ENCODE measurements at regions not wholly inside any gene's neighbourhood (a gene's known extent, or its start where the extent isn't known, plus 50 kb on each side); places are given as distances from the start of the nearest gene placed in this dataset.

GRCh38 chr14:38404100-38404541 lies 148.2 kb upstream of the CLEC14A start:
- TF ChIP-seq CSDC2 (CRISPR knock-in tag; IDR thresholded peaks at IDR 0.05): no peak
- no peak for TF ChIP-seq ZFP30 (CRISPR knock-in tag; IDR thresholded peaks at IDR 0.05)
- TF ChIP-seq BACH2 (CRISPR knock-in tag; IDR thresholded peaks at IDR 0.05; ENCODE audit: borderline replicate concordance): no peak
- no peak for TF ChIP-seq ARNTL (CRISPR knock-in tag; IDR thresholded peaks at IDR 0.05; ENCODE audit: borderline replicate concordance, low read depth)
- TF ChIP-seq RARB (CRISPR knock-in tag; IDR thresholded peaks at IDR 0.05): no peak
- TF ChIP-seq, protein P1, sequence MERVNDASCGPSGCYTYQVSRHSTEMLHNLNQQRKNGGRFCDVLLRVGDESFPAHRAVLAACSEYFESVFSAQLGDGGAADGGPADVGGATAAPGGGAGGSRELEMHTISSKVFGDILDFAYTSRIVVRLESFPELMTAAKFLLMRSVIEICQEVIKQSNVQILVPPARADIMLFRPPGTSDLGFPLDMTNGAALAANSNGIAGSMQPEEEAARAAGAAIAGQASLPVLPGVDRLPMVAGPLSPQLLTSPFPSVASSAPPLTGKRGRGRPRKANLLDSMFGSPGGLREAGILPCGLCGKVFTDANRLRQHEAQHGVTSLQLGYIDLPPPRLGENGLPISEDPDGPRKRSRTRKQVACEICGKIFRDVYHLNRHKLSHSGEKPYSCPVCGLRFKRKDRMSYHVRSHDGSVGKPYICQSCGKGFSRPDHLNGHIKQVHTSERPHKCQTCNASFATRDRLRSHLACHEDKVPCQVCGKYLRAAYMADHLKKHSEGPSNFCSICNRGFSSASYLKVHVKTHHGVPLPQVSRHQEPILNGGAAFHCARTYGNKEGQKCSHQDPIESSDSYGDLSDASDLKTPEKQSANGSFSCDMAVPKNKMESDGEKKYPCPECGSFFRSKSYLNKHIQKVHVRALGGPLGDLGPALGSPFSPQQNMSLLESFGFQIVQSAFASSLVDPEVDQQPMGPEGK (CRISPR knock-in tag; IDR thresholded peaks at IDR 0.05; ENCODE audit: borderline replicate concordance): no peak
- TF ChIP-seq TSHZ2 (CRISPR knock-in tag; IDR thresholded peaks at IDR 0.05): no peak
- TF ChIP-seq SNAI2 (CRISPR knock-in tag; IDR thresholded peaks at IDR 0.05): no peak
- no peak for TF ChIP-seq ZNF8 (CRISPR knock-in tag; IDR thresholded peaks at IDR 0.05)
- no peak for TF ChIP-seq ZFP3 (CRISPR knock-in tag; IDR thresholded peaks at IDR 0.05)
- TF ChIP-seq PPARA (CRISPR knock-in tag; IDR thresholded peaks at IDR 0.05; ENCODE audit: borderline replicate concordance): no peak
- TF ChIP-seq, protein P2, sequence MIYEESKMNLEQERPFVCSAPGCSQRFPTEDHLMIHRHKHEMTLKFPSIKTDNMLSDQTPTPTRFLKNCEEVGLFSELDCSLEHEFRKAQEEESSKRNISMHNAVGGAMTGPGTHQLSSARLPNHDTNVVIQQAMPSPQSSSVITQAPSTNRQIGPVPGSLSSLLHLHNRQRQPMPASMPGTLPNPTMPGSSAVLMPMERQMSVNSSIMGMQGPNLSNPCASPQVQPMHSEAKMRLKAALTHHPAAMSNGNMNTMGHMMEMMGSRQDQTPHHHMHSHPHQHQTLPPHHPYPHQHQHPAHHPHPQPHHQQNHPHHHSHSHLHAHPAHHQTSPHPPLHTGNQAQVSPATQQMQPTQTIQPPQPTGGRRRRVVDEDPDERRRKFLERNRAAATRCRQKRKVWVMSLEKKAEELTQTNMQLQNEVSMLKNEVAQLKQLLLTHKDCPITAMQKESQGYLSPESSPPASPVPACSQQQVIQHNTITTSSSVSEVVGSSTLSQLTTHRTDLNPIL (CRISPR knock-in tag; IDR thresholded peaks at IDR 0.05; ENCODE audit: low read depth): no peak
- no peak for TF ChIP-seq ZC3H10 (CRISPR knock-in tag; IDR thresholded peaks at IDR 0.05)
- TF ChIP-seq, protein P3, sequence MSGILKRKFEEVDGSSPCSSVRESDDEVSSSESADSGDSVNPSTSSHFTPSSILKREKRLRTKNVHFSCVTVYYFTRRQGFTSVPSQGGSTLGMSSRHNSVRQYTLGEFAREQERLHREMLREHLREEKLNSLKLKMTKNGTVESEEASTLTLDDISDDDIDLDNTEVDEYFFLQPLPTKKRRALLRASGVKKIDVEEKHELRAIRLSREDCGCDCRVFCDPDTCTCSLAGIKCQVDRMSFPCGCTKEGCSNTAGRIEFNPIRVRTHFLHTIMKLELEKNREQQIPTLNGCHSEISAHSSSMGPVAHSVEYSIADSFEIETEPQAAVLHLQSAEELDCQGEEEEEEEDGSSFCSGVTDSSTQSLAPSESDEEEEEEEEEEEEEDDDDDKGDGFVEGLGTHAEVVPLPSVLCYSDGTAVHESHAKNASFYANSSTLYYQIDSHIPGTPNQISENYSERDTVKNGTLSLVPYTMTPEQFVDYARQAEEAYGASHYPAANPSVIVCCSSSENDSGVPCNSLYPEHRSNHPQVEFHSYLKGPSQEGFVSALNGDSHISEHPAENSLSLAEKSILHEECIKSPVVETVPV (CRISPR knock-in tag; IDR thresholded peaks at IDR 0.05): no peak
- TF ChIP-seq, protein P4, sequence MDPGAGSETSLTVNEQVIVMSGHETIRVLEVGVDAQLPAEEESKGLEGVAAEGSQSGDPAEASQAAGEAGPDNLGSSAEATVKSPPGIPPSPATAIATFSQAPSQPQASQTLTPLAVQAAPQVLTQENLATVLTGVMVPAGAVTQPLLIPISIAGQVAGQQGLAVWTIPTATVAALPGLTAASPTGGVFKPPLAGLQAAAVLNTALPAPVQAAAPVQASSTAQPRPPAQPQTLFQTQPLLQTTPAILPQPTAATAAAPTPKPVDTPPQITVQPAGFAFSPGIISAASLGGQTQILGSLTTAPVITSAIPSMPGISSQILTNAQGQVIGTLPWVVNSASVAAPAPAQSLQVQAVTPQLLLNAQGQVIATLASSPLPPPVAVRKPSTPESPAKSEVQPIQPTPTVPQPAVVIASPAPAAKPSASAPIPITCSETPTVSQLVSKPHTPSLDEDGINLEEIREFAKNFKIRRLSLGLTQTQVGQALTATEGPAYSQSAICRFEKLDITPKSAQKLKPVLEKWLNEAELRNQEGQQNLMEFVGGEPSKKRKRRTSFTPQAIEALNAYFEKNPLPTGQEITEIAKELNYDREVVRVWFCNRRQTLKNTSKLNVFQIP (CRISPR knock-in tag; IDR thresholded peaks at IDR 0.05; ENCODE audit: borderline replicate concordance, low read depth): no peak
- ATAC-seq: peak; percentile 69

DNA sequence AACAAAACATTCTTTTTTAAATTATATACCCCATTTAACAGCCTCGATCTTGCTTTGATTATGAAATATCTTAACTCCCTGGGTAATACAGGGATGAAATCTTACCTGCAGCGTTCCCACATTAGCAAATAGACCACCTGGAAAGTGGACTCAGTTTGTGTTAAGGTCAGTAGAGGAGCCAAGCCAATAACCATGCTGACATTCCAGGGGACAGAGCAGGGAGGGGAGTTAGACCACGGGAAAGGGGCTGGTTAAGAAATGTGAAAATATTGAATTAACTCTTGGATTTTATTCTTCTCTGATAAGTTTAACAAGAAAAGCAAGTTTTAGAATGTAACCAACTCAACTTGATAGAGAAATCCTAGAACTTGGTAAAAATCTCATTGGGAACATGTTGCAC lies 144.9 kb upstream of the CLEC14A start:
- no peak for ATAC-seq
- no peak for TF ChIP-seq PPARA (CRISPR knock-in tag; IDR thresholded peaks at IDR 0.05; ENCODE audit: borderline replicate concordance)
- TF ChIP-seq TCF4 (CRISPR knock-in tag; IDR thresholded peaks at IDR 0.05; ENCODE audit: borderline replicate concordance): no peak
- no peak for TF ChIP-seq ZNF8 (CRISPR knock-in tag; IDR thresholded peaks at IDR 0.05)
- no peak for TF ChIP-seq TSHZ2 (CRISPR knock-in tag; IDR thresholded peaks at IDR 0.05)
- no peak for TF ChIP-seq ZFP30 (CRISPR knock-in tag; IDR thresholded peaks at IDR 0.05)
- TF ChIP-seq GLIS3 (CRISPR knock-in tag; IDR thresholded peaks at IDR 0.05): no peak
- no peak for TF ChIP-seq ISL1 (CRISPR knock-in tag; IDR thresholded peaks at IDR 0.05)
- no peak for TF ChIP-seq SNAI2 (CRISPR knock-in tag; IDR thresholded peaks at IDR 0.05)
- TF ChIP-seq, protein P3 (CRISPR knock-in tag; IDR thresholded peaks at IDR 0.05): no peak
- no peak for TF ChIP-seq CSDC2 (CRISPR knock-in tag; IDR thresholded peaks at IDR 0.05)
- TF ChIP-seq, protein P2 (CRISPR knock-in tag; IDR thresholded peaks at IDR 0.05; ENCODE audit: low read depth): no peak
- no peak for TF ChIP-seq RARB (CRISPR knock-in tag; IDR thresholded peaks at IDR 0.05)
- TF ChIP-seq OSR1 (CRISPR knock-in tag; IDR thresholded peaks at IDR 0.05): no peak
- no peak for TF ChIP-seq ESRRG (CRISPR knock-in tag; IDR thresholded peaks at IDR 0.05)
- TF ChIP-seq ZC3H10 (CRISPR knock-in tag; IDR thresholded peaks at IDR 0.05): no peak
- TF ChIP-seq, protein P1 (CRISPR knock-in tag; IDR thresholded peaks at IDR 0.05; ENCODE audit: borderline replicate concordance): no peak
- no peak for TF ChIP-seq BACH2 (CRISPR knock-in tag; IDR thresholded peaks at IDR 0.05; ENCODE audit: borderline replicate concordance)
- no peak for TF ChIP-seq TOX (CRISPR knock-in tag; IDR thresholded peaks at IDR 0.05; ENCODE audit: borderline replicate concordance)
- TF ChIP-seq ZFP3 (CRISPR knock-in tag; IDR thresholded peaks at IDR 0.05): no peak

Data from SK-N-SH treated with all-trans-retinoic acid at 6 μM for 48 hours (cell line).